ENCODE measurements at regions not wholly inside any gene's neighbourhood (a gene's known extent, or its start where the extent isn't known, plus 50 kb on each side); places are given as distances from the start of the nearest gene placed in this dataset.

GRCh38 chr14:101116065-101116464, 212.5 kb upstream of the RTL1 start:
- FAIRE-seq = no peak
- dilution Hi-C loops (cut with MboI; ENCODE audit: extremely low pct_ligation_motif_present, low sequenced_read_pairs) = no loop called here
- BruUV-seq (replicated peaks) = no TSS peak

More at GRCh38 chr14:101116065-101116464, 212.5 kb upstream of the RTL1 start:
- CTCF ChIA-PET = interaction anchor here (1.3 to 1.5 kb wide), 2 partner anchors 9 to 11 kb away, joined by 3 to 4 read pairs; no protein-coding TSS in a partner anchor
- DNase-seq (ENCODE audit: low read depth, low spot score) = no peak
- TF ChIP-seq MYC (IDR thresholded peaks at IDR 0.05; ENCODE audit: low read depth, low read length) (no peak), EZH2 (IDR thresholded peaks at IDR 0.05; ENCODE audit: borderline replicate concordance, low read depth, low read length, severe bottlenecking) (no peak), FOS (IDR thresholded peaks at IDR 0.05; ENCODE audit: borderline replicate concordance, insufficient read depth, low read length) (no peak), JUN (IDR thresholded peaks at IDR 0.05; ENCODE audit: borderline replicate concordance, insufficient read depth, insufficient read length, low read depth) (no peak), POLR2A (IDR thresholded peaks at IDR 0.05; ENCODE audit: low read depth, low read length) (no peak), CTCF (IDR thresholded peaks at IDR 0.05; ENCODE audit: extremely low read depth in 1 of 2, insufficient read depth in 1 of 2, low read depth in 1 of 2, low read length in 2 of 2) (no peak), POLR2AphosphoS5 (IDR thresholded peaks at IDR 0.05; ENCODE audit: insufficient read depth, low read depth, low read length) (no peak), GATA2 (IDR thresholded peaks at IDR 0.05; ENCODE audit: insufficient read depth, insufficient read length, low read depth, low read length) (no peak)
- TF ChIP-seq, protein P1, sequence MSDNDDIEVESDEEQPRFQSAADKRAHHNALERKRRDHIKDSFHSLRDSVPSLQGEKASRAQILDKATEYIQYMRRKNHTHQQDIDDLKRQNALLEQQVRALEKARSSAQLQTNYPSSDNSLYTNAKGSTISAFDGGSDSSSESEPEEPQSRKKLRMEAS (IDR thresholded peaks at IDR 0.05; ENCODE audit: insufficient read depth, insufficient read length) = no peak
- Histone ChIP-seq H3K9me3 (replicated peaks; ENCODE audit: control insufficient read depth, insufficient read depth, low read length) (no peaks in the 10 kb centered on the region), H2AFZ (ENCODE audit: low read depth, low read length) (no peak overlapping the region), H3K36me3 (ENCODE audit: control insufficient read depth in 2 of 2, extremely low read depth in 1 of 2, insufficient read depth in 2 of 2, low read length in 2 of 2) (no peaks in the 10 kb centered on the region), H3K9me1 (replicated peaks; ENCODE audit: control insufficient read depth, extremely low read depth, insufficient read depth, low read length) (no peaks in the 10 kb centered on the region), H3K27ac (ENCODE audit: insufficient read depth, low read depth, low read length) (no peak overlapping the region), H3K79me2 (ENCODE audit: control insufficient read depth, insufficient read depth, low read length) (no peaks in the 10 kb centered on the region), H3K4me1 (ENCODE audit: control insufficient read depth, extremely low read depth, insufficient read depth, low read length) (peaks cover 7% of the 10 kb centered on the region), H3K27me3 (ENCODE audit: control insufficient read depth in 2 of 2, insufficient read depth in 2 of 2, low read length in 2 of 2) (no peaks in the 10 kb centered on the region), H3K4me2 (ENCODE audit: insufficient read depth, low read length) (no peak overlapping the region), H3K4me3 (replicated peaks in 1 of 3; ENCODE audit: insufficient read depth in 1 of 3, low read depth in 1 of 3, low read length in 3 of 3) (no peak overlapping the region), H3K9ac (replicated peaks; ENCODE audit: extremely low read depth, insufficient read depth, low read length) (no peak overlapping the region), H4K20me1 (replicated peaks; ENCODE audit: control insufficient read depth, extremely low read depth, insufficient read depth, low read length) (no peaks in the 10 kb centered on the region)
- intact Hi-C loops (cut with micrococcal nuclease) = no loop called here
- POLR2A ChIA-PET = no interaction called here

All from endothelial cell of umbilical vein (primary cell).